Hematopoietic multipotent progenitor cell treated with erythropoietin and hydrocortisone succinate and interleukin-3 and kit ligand, for 8 days (in vitro differentiated cells): ENCODE measurements at regions not wholly inside any gene's neighbourhood (a gene's known extent, or its start where the extent isn't known, plus 50 kb on each side); places are given as distances from the start of the nearest gene placed in this dataset.

Experiments
- DNase-seq: peaks from one replicate; pipeline ENCODE4 v3.0.0-alpha.2; 2015

- no peak for DNase-seq
Measured at GRCh38 chr2:23073056-23073455, 311.9 kb upstream of the KLHL29 start.

GRCh38 chr2:23073671-23074070 lies 311.3 kb upstream of the KLHL29 start:
- no peak for DNase-seq

- DNase-seq = no peak
Measured at GRCh38 chr2:23077596-23077995, 307.4 kb upstream of the KLHL29 start.

GRCh38 chr2:23078784-23079434 lies 306.1 kb upstream of the KLHL29 start:
- no peak for DNase-seq

GRCh38 chr2:23083966-23084365 lies 301.0 kb upstream of the KLHL29 start:
- no peak for DNase-seq

GRCh38 chr2:23091019-23091418 lies 294.0 kb upstream of the KLHL29 start:
- no peak for DNase-seq

GRCh38 chr2:23091900-23092299 lies 293.1 kb upstream of the KLHL29 start:
- DNase-seq = no peak

- DNase-seq = peak; percentile 7
Measured at GRCh38 chr2:23092831-23093230, 292.1 kb upstream of the KLHL29 start.

- no peak for DNase-seq
Measured at GRCh38 chr2:23093513-23093912, 291.5 kb upstream of the KLHL29 start.

- no peak for DNase-seq
Measured at GRCh38 chr2:23096906-23097602, 287.9 kb upstream of the KLHL29 start.

- DNase-seq = no peak
Measured at GRCh38 chr2:23100406-23100805, 284.6 kb upstream of the KLHL29 start.

- no peak for DNase-seq
Measured at GRCh38 chr2:23106242-23106785, 278.7 kb upstream of the KLHL29 start.

GRCh38 chr2:23107327-23107941 lies 277.5 kb upstream of the KLHL29 start:
- no peak for DNase-seq

GRCh38 chr2:23111263-23111662 lies 273.7 kb upstream of the KLHL29 start:
- no peak for DNase-seq

- no peak for DNase-seq
Measured at GRCh38 chr2:23112517-23112916, 272.5 kb upstream of the KLHL29 start.

- no peak for DNase-seq
Measured at GRCh38 chr2:23114299-23114698, 270.7 kb upstream of the KLHL29 start.

- DNase-seq = no peak
Measured at GRCh38 chr2:23118313-23118712, 266.7 kb upstream of the KLHL29 start.

- no peak for DNase-seq
Measured at GRCh38 chr2:23118894-23119293, 266.1 kb upstream of the KLHL29 start.

- DNase-seq = no peak
Measured at GRCh38 chr2:23120161-23120560, 264.8 kb upstream of the KLHL29 start.

- no peak for DNase-seq
Measured at GRCh38 chr2:23121968-23122648, 262.9 kb upstream of the KLHL29 start.

GRCh38 chr2:23122681-23123215 lies 262.2 kb upstream of the KLHL29 start:
- DNase-seq = no peak

- no peak for DNase-seq
Measured at GRCh38 chr2:23123686-23124085, 261.3 kb upstream of the KLHL29 start.

- no peak for DNase-seq
Measured at GRCh38 chr2:23124214-23124750, 260.7 kb upstream of the KLHL29 start.
